ENCODE measurements at regions not wholly inside any gene's neighbourhood (a gene's known extent, or its start where the extent isn't known, plus 50 kb on each side); places are given as distances from the start of the nearest gene placed in this dataset.

DNA sequence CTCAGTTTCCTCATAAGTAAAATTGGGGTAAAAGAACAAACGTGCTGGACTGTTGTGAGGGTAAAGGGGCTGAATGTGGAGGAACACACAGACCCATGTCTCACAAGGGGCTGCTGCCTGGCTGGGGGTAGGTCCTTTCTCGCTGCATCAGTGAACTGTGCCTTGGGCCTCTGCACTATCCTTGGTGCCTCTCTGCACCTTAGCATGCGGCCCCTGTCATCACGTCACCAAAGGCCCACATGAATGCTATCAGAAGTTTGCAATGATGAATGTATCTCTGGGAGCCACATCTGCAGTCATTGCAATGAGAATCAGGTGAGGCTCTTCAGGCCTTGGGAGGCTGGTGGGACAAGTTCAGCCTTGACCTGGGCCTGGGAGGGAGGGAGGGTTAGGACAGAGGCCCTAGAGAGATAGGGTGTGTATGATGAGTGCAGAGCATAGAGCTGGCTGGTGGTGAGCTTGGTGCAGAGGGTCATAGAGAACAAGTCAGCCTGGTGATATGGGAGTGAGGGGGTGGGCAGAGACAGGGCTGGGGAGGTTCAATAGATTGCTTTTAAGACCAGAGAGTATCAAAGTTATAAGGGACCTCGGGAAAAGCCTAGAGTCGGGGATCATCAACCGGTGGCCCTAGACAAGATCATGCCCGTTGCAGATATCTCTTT lies 308.4 kb downstream of the RPS24 start:
- TF ChIP-seq, protein P1, sequence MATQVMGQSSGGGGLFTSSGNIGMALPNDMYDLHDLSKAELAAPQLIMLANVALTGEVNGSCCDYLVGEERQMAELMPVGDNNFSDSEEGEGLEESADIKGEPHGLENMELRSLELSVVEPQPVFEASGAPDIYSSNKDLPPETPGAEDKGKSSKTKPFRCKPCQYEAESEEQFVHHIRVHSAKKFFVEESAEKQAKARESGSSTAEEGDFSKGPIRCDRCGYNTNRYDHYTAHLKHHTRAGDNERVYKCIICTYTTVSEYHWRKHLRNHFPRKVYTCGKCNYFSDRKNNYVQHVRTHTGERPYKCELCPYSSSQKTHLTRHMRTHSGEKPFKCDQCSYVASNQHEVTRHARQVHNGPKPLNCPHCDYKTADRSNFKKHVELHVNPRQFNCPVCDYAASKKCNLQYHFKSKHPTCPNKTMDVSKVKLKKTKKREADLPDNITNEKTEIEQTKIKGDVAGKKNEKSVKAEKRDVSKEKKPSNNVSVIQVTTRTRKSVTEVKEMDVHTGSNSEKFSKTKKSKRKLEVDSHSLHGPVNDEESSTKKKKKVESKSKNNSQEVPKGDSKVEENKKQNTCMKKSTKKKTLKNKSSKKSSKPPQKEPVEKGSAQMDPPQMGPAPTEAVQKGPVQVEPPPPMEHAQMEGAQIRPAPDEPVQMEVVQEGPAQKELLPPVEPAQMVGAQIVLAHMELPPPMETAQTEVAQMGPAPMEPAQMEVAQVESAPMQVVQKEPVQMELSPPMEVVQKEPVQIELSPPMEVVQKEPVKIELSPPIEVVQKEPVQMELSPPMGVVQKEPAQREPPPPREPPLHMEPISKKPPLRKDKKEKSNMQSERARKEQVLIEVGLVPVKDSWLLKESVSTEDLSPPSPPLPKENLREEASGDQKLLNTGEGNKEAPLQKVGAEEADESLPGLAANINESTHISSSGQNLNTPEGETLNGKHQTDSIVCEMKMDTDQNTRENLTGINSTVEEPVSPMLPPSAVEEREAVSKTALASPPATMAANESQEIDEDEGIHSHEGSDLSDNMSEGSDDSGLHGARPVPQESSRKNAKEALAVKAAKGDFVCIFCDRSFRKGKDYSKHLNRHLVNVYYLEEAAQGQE (IDR thresholded peaks at IDR 0.05; ENCODE audit: insufficient read depth in 1 of 2, low read depth in 2 of 2, low read length in 2 of 2), result no peak
- no peak for TF ChIP-seq POLR2AphosphoS5 (IDR thresholded peaks at IDR 0.05; ENCODE audit: low read depth, low read length)
